ENCODE measurements at regions not wholly inside any gene's neighbourhood (a gene's known extent, or its start where the extent isn't known, plus 50 kb on each side); places are given as distances from the start of the nearest gene placed in this dataset.

GRCh38 chr5:61630908-61631307 is 298.9 kb downstream of the ZSWIM6 start:
- TF ChIP-seq EZH2phosphoT487 (IDR thresholded peaks at IDR 0.05; ENCODE audit: low read length) (no peak), CTCF (IDR thresholded peaks at IDR 0.05; ENCODE audit: low read length) (no peak)
